ENCODE measurements at regions not wholly inside any gene's neighbourhood (a gene's known extent, or its start where the extent isn't known, plus 50 kb on each side); places are given as distances from the start of the nearest gene placed in this dataset.

GRCh38 chr1:4517186-4517954 lies 137.0 kb upstream of the AJAP1 start:
- CTCF ChIA-PET, result no interaction called here
- POLR2A ChIA-PET, result no interaction called here
- intact Hi-C loops (cut with micrococcal nuclease; ENCODE audit: unreplicated experiment), result no loop called here
- no peaks in the 10 kb centered on the region for H3K4me1 ChIP-seq (ENCODE audit: control insufficient read depth, insufficient read depth, low read length)
- in situ Hi-C loops (cut with HindIII; ENCODE audit: low pct_unique_long_range_greater_than_20kb, low sequenced_read_pairs), result no loop called here
- no peak overlapping the region for H3K4me3 ChIP-seq (ENCODE audit: low read depth in 2 of 2, low read length in 2 of 2)
- TF ChIP-seq, protein P1, sequence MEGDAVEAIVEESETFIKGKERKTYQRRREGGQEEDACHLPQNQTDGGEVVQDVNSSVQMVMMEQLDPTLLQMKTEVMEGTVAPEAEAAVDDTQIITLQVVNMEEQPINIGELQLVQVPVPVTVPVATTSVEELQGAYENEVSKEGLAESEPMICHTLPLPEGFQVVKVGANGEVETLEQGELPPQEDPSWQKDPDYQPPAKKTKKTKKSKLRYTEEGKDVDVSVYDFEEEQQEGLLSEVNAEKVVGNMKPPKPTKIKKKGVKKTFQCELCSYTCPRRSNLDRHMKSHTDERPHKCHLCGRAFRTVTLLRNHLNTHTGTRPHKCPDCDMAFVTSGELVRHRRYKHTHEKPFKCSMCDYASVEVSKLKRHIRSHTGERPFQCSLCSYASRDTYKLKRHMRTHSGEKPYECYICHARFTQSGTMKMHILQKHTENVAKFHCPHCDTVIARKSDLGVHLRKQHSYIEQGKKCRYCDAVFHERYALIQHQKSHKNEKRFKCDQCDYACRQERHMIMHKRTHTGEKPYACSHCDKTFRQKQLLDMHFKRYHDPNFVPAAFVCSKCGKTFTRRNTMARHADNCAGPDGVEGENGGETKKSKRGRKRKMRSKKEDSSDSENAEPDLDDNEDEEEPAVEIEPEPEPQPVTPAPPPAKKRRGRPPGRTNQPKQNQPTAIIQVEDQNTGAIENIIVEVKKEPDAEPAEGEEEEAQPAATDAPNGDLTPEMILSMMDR (IDR thresholded peaks at IDR 0.05), result no peak
- TF ChIP-seq REST (IDR thresholded peaks at IDR 0.05; ENCODE audit: insufficient read depth in 1 of 2, low read depth in 2 of 2, low read length in 1 of 2) (no peak), TCF7L2 (IDR thresholded peaks at IDR 0.05; ENCODE audit: low read depth, low read length) (no peak), POLR2AphosphoS5 (IDR thresholded peaks at IDR 0.05; ENCODE audit: low read depth, low read length) (no peak), SIN3A (IDR thresholded peaks at IDR 0.05; ENCODE audit: borderline replicate concordance, insufficient read depth, low read depth, low read length) (no peak)
- no TSS peak for BruUV-seq (replicated peaks)
- no peak; the same call in 1 of the 2 replicates for ATAC-seq
- no peaks in the 10 kb centered on the region for H3K36me3 ChIP-seq (ENCODE audit: control insufficient read depth, insufficient read depth, low read length)
- peaks cover 2% of the 10 kb centered on the region; the same call in 1 of the 2 replicates for H3K27me3 ChIP-seq (ENCODE audit: control insufficient read depth, insufficient read depth, low read length)
- H3K9me3 ChIP-seq (ENCODE audit: control insufficient read depth, insufficient read depth, low read depth, low read length), result no peaks in the 10 kb centered on the region
- DNase-seq (ENCODE audit: low read depth, low spot score), result no peak
- no peak overlapping the region for H3K27ac ChIP-seq (ENCODE audit: low read length)

DNA sequence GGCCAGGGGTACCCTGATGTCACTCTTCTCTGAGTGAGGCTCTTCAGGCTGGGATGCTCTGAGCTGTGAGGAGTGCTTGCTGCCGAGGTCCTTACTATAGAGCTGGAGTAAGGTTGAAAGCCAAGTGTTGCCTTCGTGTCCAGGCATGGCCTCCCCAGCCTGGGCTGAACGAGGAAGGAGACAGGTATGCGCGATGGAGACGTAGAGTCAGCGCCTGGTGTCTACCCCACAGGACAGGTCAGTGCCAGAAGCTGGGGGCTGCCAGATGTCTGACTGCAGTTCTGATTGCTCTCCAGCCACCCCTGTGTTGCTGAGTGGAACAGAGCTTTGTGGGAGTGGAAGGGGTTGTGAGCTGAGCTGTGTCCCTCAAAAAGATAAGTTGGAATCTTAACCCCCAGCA lies 135.8 kb upstream of the AJAP1 start:
- no TSS peak for BruUV-seq (replicated peaks)
- ChIA-PET POLR2A (no interaction called here), CTCF (no interaction called here)
- intact Hi-C loops (cut with micrococcal nuclease; ENCODE audit: unreplicated experiment), result no loop called here
- H3K27me3 ChIP-seq (ENCODE audit: control insufficient read depth, insufficient read depth, low read length), result peaks cover 6% of the 10 kb centered on the region; the same call in 1 of the 2 replicates
- DNase-seq (ENCODE audit: low read depth, low spot score) (no peak), ATAC-seq (no peak)
- in situ Hi-C loops (cut with HindIII; ENCODE audit: low pct_unique_long_range_greater_than_20kb, low sequenced_read_pairs), result no loop called here
- H3K27ac ChIP-seq (ENCODE audit: low read length), result no peak overlapping the region
- TF ChIP-seq TCF7L2 (IDR thresholded peaks at IDR 0.05; ENCODE audit: low read depth, low read length) (no peak), REST (IDR thresholded peaks at IDR 0.05; ENCODE audit: insufficient read depth in 1 of 2, low read depth in 2 of 2, low read length in 1 of 2) (no peak), POLR2AphosphoS5 (IDR thresholded peaks at IDR 0.05; ENCODE audit: low read depth, low read length) (no peak), SIN3A (IDR thresholded peaks at IDR 0.05; ENCODE audit: borderline replicate concordance, insufficient read depth, low read depth, low read length) (no peak)
- TF ChIP-seq, protein P1 (IDR thresholded peaks at IDR 0.05), result no peak
- no peak overlapping the region for H3K4me3 ChIP-seq (ENCODE audit: low read depth in 2 of 2, low read length in 2 of 2)
- no peaks in the 10 kb centered on the region for H3K9me3 ChIP-seq (ENCODE audit: control insufficient read depth, insufficient read depth, low read depth, low read length)
- no peaks in the 10 kb centered on the region for H3K4me1 ChIP-seq (ENCODE audit: control insufficient read depth, insufficient read depth, low read length)
- H3K36me3 ChIP-seq (ENCODE audit: control insufficient read depth, insufficient read depth, low read length), result no peaks in the 10 kb centered on the region

All from Panc1 (cell line).